SH-SY5Y (cell line): ENCODE measurements at regions not wholly inside any gene's neighbourhood (a gene's known extent, or its start where the extent isn't known, plus 50 kb on each side); places are given as distances from the start of the nearest gene placed in this dataset.
A peak's percentile ranks its signal among the peaks of the same experiment; 100 is the strongest.

Source experiments
- GATA2 ChIP-seq: IDR thresholded peaks from 2 replicates; pipeline ENCODE4 v1.6.1; 2011; ENCODE audit warnings: mild to moderate bottlenecking, low read depth, low read length
- GATA3 ChIP-seq: IDR thresholded peaks from 2 replicates; pipeline ENCODE4 v1.6.1; 2011; ENCODE audit warnings: low read depth, mild to moderate bottlenecking, low read length, moderate library complexity

DNA sequence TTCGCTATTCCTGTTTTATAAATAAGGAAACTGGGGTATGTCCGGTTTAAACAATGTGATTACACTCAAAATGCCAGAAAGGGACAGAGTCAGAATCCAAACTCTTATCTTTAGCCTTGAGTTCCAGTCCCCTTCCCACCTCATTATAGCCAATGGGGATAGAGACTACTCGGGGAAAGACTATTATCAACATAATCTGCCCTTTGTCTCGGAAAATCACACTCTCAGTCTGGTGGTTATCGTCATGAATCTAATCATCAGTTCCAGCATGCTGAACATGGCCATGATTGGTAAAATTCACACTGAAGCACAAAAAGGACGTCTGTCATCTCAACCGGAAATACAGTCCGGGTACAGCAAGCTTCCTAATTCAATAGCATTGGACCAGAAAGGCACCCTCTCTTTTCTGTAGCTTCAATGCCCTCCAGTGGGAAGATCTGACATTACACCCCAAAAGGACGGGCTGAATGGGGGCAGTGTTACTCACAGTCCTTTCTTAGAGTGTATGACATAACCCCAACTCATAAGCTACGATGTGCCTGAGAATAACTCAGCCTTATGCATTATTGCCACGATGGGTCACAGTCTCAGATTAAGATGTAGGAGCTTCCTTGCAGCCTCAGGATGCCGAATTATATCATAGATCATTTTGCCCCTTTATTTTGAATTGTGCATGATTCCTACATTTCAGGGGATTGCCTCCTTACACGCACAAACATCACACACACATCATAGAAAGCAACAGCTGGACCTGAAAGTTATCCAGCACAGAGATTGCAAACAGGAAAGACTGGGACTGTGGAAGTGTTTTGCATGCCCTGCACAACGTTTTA, 390.4 kb upstream of the LMCD1 start:
- peak; percentile 85 for TF ChIP-seq GATA2
- TF ChIP-seq GATA3, result peak; percentile 60

GRCh38 chr3:8112587-8112986, 389.0 kb upstream of the LMCD1 start:
- TF ChIP-seq GATA2, result no peak
- TF ChIP-seq GATA3, result no peak

DNA sequence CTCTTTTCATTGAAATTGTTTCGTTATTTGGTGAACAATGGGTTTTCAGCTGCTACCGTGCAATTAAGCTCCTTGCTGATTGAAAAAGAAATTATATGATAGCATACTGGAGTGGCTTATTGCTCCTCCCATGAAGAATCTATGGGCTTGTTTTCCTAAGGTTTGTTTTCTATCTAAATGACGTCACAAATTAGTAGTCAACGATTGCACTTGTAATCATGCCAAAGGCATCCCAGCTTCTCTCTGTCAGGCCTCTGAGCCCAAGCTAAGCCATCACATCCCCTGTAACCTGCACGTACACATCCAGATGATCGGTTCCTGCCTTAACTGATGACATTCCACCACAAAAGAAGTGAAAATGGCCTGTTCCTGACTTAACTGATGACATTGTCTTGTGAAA, 388.0 kb upstream of the LMCD1 start:
- TF ChIP-seq GATA3, result no peak
- no peak for TF ChIP-seq GATA2

GRCh38 chr3:8128686-8129085, 372.9 kb upstream of the LMCD1 start:
- no peak for TF ChIP-seq GATA2
- TF ChIP-seq GATA3, result no peak

GRCh38 chr3:8136553-8136952, 365.1 kb upstream of the LMCD1 start:
- TF ChIP-seq GATA3 (no peak), GATA2 (no peak)

GRCh38 chr3:8143186-8143585, 358.4 kb upstream of the LMCD1 start:
- TF ChIP-seq GATA2 (no peak), GATA3 (no peak)

- TF ChIP-seq GATA2 (no peak), GATA3 (no peak)
Observed at GRCh38 chr3:8145661-8146060, 356.0 kb upstream of the LMCD1 start.

- no peak for TF ChIP-seq GATA3
- TF ChIP-seq GATA2, result no peak
Observed at GRCh38 chr3:8147711-8148110, 353.9 kb upstream of the LMCD1 start.

DNA sequence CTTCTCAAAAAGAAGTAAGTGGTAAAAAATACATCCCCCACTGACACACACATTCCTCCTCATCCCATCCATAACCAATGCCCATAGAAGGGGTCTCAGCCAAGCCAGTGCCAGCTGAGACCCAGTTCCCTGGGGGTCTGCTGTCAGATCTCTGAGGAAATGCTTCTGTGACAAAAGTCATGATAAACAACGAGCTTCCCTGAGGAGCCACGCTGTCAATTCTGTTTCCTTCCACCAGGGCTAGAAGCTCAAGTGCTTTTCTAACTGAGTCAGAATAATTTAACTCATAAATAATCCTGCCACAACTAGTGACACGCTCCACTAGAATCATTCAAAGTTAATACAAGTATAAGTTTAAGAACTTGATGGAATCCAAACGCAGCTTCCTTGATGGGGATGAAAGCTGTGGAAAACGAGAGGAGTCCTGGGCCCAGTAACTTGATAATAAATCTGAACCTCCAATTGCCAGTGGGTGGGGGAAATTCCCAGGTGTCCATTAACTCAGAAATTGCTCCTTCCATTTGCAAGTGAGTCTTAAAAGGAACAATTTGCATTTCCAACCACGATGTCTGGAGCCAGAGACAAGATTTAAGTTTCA, 348.7 kb upstream of the LMCD1 start:
- TF ChIP-seq GATA3 (no peak), GATA2 (no peak)

- TF ChIP-seq GATA3 (no peak), GATA2 (no peak)
Observed at GRCh38 chr3:8153800-8154199, 347.8 kb upstream of the LMCD1 start.

- TF ChIP-seq GATA3, result no peak
- no peak for TF ChIP-seq GATA2
Observed at GRCh38 chr3:8154617-8155016, 347.0 kb upstream of the LMCD1 start.

GRCh38 chr3:8156138-8156537, 345.5 kb upstream of the LMCD1 start:
- no peak for TF ChIP-seq GATA3
- TF ChIP-seq GATA2, result no peak

GRCh38 chr3:8156831-8157230, 344.8 kb upstream of the LMCD1 start:
- no peak for TF ChIP-seq GATA3
- no peak for TF ChIP-seq GATA2

GRCh38 chr3:8157640-8158039, 344.0 kb upstream of the LMCD1 start:
- TF ChIP-seq GATA3 (no peak), GATA2 (no peak)

DNA sequence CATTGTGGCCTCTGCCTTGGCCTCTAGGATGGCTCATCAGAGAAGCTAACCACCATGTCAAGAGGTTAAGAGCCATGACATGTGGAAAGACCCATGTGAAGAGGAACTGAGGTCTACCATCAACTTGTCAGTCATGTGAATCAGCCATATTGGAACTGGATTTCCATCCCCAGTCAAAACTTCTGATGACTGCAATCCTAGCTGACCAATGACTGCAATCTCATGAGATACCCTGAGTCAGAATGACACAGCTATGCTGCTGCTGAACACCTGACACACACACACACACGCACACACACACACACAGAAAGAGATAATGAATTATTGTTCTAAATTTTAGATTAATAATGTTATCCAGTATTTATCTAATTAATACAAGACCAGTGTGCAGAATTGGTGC, 337.5 kb upstream of the LMCD1 start:
- TF ChIP-seq GATA2 (no peak), GATA3 (no peak)

DNA sequence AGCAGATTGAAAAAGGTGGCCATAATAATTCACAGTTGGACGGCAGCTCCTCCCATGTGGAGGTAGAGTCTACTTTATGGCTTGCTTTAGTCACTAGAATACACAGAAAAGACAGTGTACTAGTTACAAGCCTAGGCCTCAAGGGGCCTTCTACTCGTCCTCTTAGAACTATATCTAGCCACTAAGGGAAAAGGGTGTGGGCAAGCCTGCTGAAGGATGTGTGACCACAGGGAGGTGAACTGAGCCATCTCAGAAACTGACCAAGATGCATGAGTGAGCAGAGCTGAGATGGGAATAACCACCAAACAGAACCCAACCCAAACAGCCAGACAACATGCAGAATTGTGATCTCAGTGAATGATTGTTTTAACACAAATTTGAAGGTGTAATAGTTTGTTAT, 335.6 kb upstream of the LMCD1 start:
- TF ChIP-seq GATA3 (no peak), GATA2 (no peak)
